Gastroesophageal sphincter (tissue), 3 donors: ENCODE measurements at regions not wholly inside any gene's neighbourhood (a gene's known extent, or its start where the extent isn't known, plus 50 kb on each side); places are given as distances from the start of the nearest gene placed in this dataset.

ENCODE experiments used
- CTCF ChIP-seq, 4 experiments: fragments of 200-600 bp in 2 of 4; fragments of 450-650 bp in 2 of 4; sonication (generic) in 1 of 4; IDR thresholded peaks; one replicate each; pipeline ENCODE4 v1.5.1; 2017 to 2019; ENCODE audit warnings: antibody characterized with exemption in 4 of 4, mild to moderate bottlenecking in 2 of 4, moderate library complexity in 2 of 4
- POLR2A ChIP-seq, 2 donors: fragments of 450-650 bp; IDR thresholded peaks; one replicate each; pipeline ENCODE4 v1.6.1; 2017; ENCODE audit warnings: antibody characterized with exemption in 2 of 2, mild to moderate bottlenecking in 2 of 2, moderate library complexity in 1 of 2

GRCh38 chr14:82403987-82404386, 870.3 kb upstream of the SEL1L start:
- TF ChIP-seq CTCF (IDR thresholded peaks at IDR 0.05): no peak
- no peak for TF ChIP-seq POLR2A (IDR thresholded peaks at IDR 0.05)
